ENCODE measurements at regions not wholly inside any gene's neighbourhood (a gene's known extent, or its start where the extent isn't known, plus 50 kb on each side); places are given as distances from the start of the nearest gene placed in this dataset.

DNA sequence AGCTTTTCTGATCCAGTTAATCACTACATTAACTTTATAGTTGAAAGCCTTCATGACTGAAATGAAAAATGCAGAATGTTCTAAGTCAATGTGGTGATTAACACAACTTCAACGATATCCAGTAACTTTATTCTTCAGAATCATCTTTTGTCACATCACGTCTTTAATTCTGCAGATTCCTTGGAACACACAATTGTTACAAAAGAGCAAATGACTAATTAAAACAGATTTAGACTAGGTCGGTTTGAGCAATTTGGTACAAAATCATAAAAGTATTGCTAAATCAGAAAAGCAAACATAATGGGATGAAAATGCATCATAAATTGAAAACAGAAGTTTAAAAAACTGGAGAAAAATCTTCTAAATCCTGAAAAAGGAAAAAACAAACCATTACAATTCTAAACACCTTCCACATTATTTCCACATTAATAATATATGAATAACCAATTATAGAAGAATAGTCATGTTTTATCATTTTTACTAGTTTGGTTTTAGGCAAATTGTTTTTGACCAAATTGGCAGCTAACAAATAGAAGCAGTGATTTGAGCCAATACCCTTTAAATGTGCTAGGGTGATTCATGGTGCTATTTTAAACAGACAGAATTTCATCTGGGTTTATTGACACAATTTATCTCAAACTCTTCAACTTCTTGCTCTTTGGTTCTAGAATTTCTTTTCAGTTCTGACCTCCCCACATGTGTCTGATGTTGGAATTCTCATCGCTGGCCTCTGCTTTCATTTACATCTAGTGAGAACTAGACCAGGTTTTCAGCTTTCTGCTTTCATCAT is 468.1 kb upstream of the PTBP2 start:
- no peaks in the 10 kb centered on the region for H3K4me1 ChIP-seq
- H3K27me3 ChIP-seq: no peaks in the 10 kb centered on the region
- intact Hi-C loops (cut with DNase I): no loop called here
- no peak overlapping the region for H3K27ac ChIP-seq
- no peaks in the 10 kb centered on the region for H3K9me3 ChIP-seq
- TF ChIP-seq, protein P1, sequence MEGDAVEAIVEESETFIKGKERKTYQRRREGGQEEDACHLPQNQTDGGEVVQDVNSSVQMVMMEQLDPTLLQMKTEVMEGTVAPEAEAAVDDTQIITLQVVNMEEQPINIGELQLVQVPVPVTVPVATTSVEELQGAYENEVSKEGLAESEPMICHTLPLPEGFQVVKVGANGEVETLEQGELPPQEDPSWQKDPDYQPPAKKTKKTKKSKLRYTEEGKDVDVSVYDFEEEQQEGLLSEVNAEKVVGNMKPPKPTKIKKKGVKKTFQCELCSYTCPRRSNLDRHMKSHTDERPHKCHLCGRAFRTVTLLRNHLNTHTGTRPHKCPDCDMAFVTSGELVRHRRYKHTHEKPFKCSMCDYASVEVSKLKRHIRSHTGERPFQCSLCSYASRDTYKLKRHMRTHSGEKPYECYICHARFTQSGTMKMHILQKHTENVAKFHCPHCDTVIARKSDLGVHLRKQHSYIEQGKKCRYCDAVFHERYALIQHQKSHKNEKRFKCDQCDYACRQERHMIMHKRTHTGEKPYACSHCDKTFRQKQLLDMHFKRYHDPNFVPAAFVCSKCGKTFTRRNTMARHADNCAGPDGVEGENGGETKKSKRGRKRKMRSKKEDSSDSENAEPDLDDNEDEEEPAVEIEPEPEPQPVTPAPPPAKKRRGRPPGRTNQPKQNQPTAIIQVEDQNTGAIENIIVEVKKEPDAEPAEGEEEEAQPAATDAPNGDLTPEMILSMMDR (IDR thresholded peaks at IDR 0.05): no peak
- no peaks in the 10 kb centered on the region for H3K36me3 ChIP-seq
- DNase-seq (ENCODE audit: low spot score in 2 of 2): no peak
- H3K4me3 ChIP-seq: no peak overlapping the region

DNA sequence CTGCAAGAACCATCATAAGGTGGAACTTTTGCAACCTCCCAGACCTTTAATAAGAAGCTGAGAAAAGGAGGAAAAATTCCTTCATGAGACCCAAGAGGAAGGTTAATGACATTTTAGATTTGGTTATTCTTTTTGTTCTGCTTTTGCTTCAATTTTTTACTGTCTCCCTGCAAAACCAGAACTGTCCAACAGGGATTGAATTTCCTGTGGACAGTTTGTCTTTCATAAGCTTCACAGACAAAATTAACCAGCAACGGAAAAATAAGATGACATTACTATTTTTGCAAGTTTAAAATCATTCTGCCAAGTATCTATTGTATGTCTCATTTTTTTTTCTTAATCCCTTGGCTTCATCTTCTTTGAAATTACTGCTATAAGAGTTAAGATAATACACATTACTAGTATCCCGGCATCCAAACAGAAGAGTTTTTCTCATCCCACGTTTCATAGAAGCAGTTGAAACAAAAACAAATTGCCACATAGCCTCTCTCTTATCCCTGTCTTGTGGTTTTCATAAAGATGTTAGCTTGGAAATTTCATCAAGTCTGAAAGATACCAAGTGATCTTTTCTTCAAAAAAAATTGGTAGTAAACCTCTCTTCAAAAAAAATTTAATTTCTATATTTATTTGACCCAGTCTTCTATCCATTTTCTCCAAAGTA is 465.3 kb upstream of the PTBP2 start:
- no peaks in the 10 kb centered on the region for H3K27me3 ChIP-seq
- H3K9me3 ChIP-seq: no peaks in the 10 kb centered on the region
- no peak overlapping the region for H3K4me3 ChIP-seq
- TF ChIP-seq, protein P1 (IDR thresholded peaks at IDR 0.05): no peak
- no peaks in the 10 kb centered on the region for H3K4me1 ChIP-seq
- intact Hi-C loops (cut with DNase I): no loop called here
- no peak overlapping the region for H3K27ac ChIP-seq
- no peak for DNase-seq (ENCODE audit: low spot score in 2 of 2)
- H3K36me3 ChIP-seq: no peaks in the 10 kb centered on the region

DNA sequence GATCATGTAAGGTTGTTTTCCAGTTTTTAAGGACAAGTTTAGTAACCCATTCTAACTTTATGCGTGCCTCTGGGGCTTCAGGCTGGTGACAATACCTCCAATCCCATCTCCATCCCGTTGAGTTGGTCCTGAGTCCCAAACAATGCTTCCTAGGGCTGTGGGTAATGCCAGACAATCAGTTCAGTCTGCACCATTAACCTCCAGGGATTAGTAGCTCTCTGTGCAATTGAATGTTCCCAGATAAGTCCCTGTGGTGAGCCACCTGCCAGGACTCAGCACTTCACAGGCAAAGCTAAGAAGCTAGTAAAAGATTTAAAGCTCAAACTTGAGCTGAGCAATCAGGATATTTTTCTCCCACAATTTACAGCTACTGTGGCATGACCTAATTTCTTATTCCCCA is 462.2 kb upstream of the PTBP2 start:
- H3K36me3 ChIP-seq: no peaks in the 10 kb centered on the region
- TF ChIP-seq, protein P1 (IDR thresholded peaks at IDR 0.05): no peak
- intact Hi-C loops (cut with DNase I): no loop called here

DNA sequence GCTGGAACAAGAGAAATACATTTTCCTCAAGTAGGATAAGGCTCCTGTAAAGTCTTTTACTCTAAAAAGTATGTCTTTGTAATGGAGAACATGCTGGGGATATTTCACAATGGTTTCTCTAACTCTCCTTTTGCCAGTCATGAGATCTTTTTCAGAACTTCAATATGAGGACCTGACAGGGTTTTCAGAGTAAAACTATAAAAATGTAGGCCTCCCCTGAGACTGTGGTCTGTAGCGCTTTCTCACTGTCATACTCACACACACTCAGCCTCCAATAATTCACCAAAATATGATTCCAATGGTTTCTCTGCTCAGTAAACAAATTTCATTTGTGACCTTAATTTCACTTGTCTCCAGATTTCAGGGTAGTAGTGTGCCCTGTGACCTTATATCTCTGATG is 440.1 kb upstream of the PTBP2 start:
- no peaks in the 10 kb centered on the region for H3K4me1 ChIP-seq
- no peak overlapping the region for H3K27ac ChIP-seq
- H3K9me3 ChIP-seq: peaks cover 0 to 7% of the 10 kb centered on the region in 2 donors
- intact Hi-C loops (cut with DNase I): no loop called here
- H3K36me3 ChIP-seq: no peaks in the 10 kb centered on the region
- H3K4me3 ChIP-seq: no peak overlapping the region
- TF ChIP-seq, protein P1 (IDR thresholded peaks at IDR 0.05): no peak
- DNase-seq (ENCODE audit: low spot score in 2 of 2): no peak
- no peaks in the 10 kb centered on the region for H3K27me3 ChIP-seq

More for the DNA sequence above, 462.2 kb upstream of the PTBP2 start:
- no peak for DNase-seq (ENCODE audit: low spot score in 2 of 2)
- Histone ChIP-seq H3K4me1 (no peaks in the 10 kb centered on the region), H3K9me3 (no peaks in the 10 kb centered on the region), H3K4me3 (no peak overlapping the region), H3K27ac (no peak overlapping the region), H3K27me3 (no peaks in the 10 kb centered on the region)

DNA sequence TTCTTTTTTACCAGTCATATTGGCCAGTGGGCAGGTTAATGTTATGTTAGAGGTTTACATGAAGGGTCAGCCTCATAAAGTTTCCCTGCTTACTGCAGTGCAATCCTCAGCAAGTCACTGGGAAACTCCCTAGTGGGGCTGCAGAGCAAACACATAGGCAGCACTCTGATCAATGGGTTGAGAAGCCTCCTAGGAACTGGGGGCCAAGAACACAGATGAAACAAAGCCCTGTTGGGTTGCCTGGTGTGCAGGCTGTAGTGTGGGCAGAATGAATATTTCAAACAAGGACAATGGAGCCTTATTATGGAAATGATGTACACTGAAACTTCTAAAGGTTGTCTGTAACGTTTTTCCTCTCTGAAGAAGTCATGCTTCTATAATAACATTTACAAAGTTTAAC is 431.6 kb upstream of the PTBP2 start:
- Histone ChIP-seq H3K36me3 (no peaks in the 10 kb centered on the region), H3K4me3 (no peak overlapping the region), H3K27ac (no peak overlapping the region), H3K27me3 (no peaks in the 10 kb centered on the region), H3K9me3 (peaks cover 0 to 7% of the 10 kb centered on the region in 2 donors), H3K4me1 (no peaks in the 10 kb centered on the region)
- no peak for DNase-seq (ENCODE audit: low spot score in 2 of 2)
- TF ChIP-seq, protein P1 (IDR thresholded peaks at IDR 0.05): no peak
- intact Hi-C loops (cut with DNase I): no loop called here
